IMR-90 (cell line): ENCODE measurements at regions not wholly inside any gene's neighbourhood (a gene's known extent, or its start where the extent isn't known, plus 50 kb on each side); places are given as distances from the start of the nearest gene placed in this dataset.

Source experiments
- ATAC-seq: fragments of 200-7000 bp; cut with Tn5 transposase; 2 replicates; pipeline ENCODE4 v1.9.1; 2020; ENCODE audit warnings: low read depth, mild to moderate bottlenecking, moderate library complexity
- BruUV-seq: library from RNA; stranded (reverse); fragments of 400-500 nt; replicated peaks from 2 replicates; lab custom pipeline; 2021; lab: Mats Ljungman, UMichigan
- CTCF ChIA-PET: fragments of 300-600 bp; formaldehyde crosslinking; extraction: SDS; loops from one replicate; lab custom pipeline; 2021; ENCODE audit warnings: antibody characterized with exemption; lab: Yijun Ruan, JAX
- POLR2A ChIA-PET: fragments of 300-600 bp; sonication (Branson Sonifier 250); formaldehyde crosslinking; loops from one replicate; lab custom pipeline; 2022; ENCODE audit warnings: antibody characterized with exemption; ENCODE audit not compliant: unreplicated experiment; lab: Charles Lee
- DNase-seq: peaks from one replicate; pipeline ENCODE4 v3.0.0; 2013
- H2AFZ ChIP-seq: replicated peaks from 2 replicates; pipeline ENCODE3; 2013; ENCODE audit warnings: low read length, mild to moderate bottlenecking; ENCODE audit not compliant: poor library complexity
- H2AK5ac ChIP-seq: 2 replicates; pipeline ENCODE4 v1.6.1; 2013; ENCODE audit warnings: low read depth, low read length, inconsistent platforms
- H2AK9ac ChIP-seq: replicated peaks from 2 replicates; pipeline ENCODE3; 2013; ENCODE audit warnings: mild to moderate bottlenecking, low read depth, low read length, moderate library complexity; ENCODE audit not compliant: poor library complexity
- H2BK120ac ChIP-seq: 2 replicates; pipeline ENCODE4 v1.6.1; 2013; ENCODE audit warnings: low read depth, low read length, inconsistent platforms
- H2BK15ac ChIP-seq: 3 replicates; pipeline ENCODE4 v1.6.1; 2013; ENCODE audit warnings: low read depth, low read length, inconsistent platforms
- H2BK20ac ChIP-seq: 2 replicates; pipeline ENCODE4 v1.6.1; 2013; ENCODE audit warnings: low read depth, mild to moderate bottlenecking, inconsistent platforms, low read length, moderate library complexity
- H2BK5ac ChIP-seq: 2 replicates; pipeline ENCODE4 v1.6.1; 2013; ENCODE audit warnings: mild to moderate bottlenecking, low read depth, low read length, inconsistent platforms; ENCODE audit not compliant: poor library complexity, severe bottlenecking
- H3K14ac ChIP-seq: replicated peaks from 2 replicates; pipeline ENCODE4 v1.6.1; 2013; ENCODE audit warnings: low read depth, low read length, inconsistent platforms
- H3K18ac ChIP-seq: 2 replicates; pipeline ENCODE4 v1.6.1; 2013; ENCODE audit warnings: low read depth, low read length, control low read depth
- H3K23ac ChIP-seq: 2 replicates; pipeline ENCODE4 v1.6.1; 2013; ENCODE audit warnings: low read depth, low read length, inconsistent platforms
- H3K27ac ChIP-seq: 2 replicates; pipeline ENCODE4 v1.5.1; 2013; ENCODE audit warnings: mild to moderate bottlenecking, control low read depth, low read length; ENCODE audit not compliant: insufficient read depth
- H3K27me3 ChIP-seq: 2 replicates; pipeline ENCODE4 v1.6.1; 2013; ENCODE audit warnings: low read length; ENCODE audit not compliant: control insufficient read depth, insufficient read depth
- H3K36me3 ChIP-seq: 2 replicates; pipeline ENCODE4 v1.6.1; 2013; ENCODE audit warnings: low read length, mixed read lengths; ENCODE audit not compliant: control insufficient read depth, insufficient read depth
- H3K4ac ChIP-seq: 2 replicates; pipeline ENCODE4 v1.6.1; 2013; ENCODE audit warnings: low read depth, low read length, inconsistent platforms
- H3K4me1 ChIP-seq: 2 replicates; pipeline ENCODE4 v1.6.1; 2013; ENCODE audit warnings: low read length, mixed read lengths; ENCODE audit not compliant: control insufficient read depth, insufficient read depth
- H3K4me2 ChIP-seq: 2 replicates; pipeline ENCODE4 v1.6.1; 2013; ENCODE audit warnings: low read depth, mild to moderate bottlenecking, control low read depth, low read length, moderate library complexity
- H3K4me3 ChIP-seq: 2 replicates; pipeline ENCODE4 v1.5.1; 2013; ENCODE audit warnings: low read depth, mild to moderate bottlenecking, control low read depth, low read length, moderate library complexity; ENCODE audit not compliant: insufficient read depth
- H3K56ac ChIP-seq: 2 replicates; pipeline ENCODE4 v1.6.1; 2013; ENCODE audit warnings: low read length, inconsistent platforms; ENCODE audit not compliant: insufficient read depth; ENCODE audit errors: extremely low read depth
- H3K79me1 ChIP-seq, 2 experiments: 2 replicates each; pipeline ENCODE4 v1.6.1; 2013; ENCODE audit warnings: low read length in 2 of 2, inconsistent platforms in 1 of 2, low read depth in 1 of 2
- H3K9ac ChIP-seq: 2 replicates; pipeline ENCODE4 v1.6.1; 2013; ENCODE audit warnings: low read depth, low read length, control low read depth
- H3K9me1 ChIP-seq: 2 replicates; pipeline ENCODE4 v1.6.1; 2013; ENCODE audit warnings: low read length, inconsistent platforms; ENCODE audit not compliant: insufficient read depth
- H3K9me3 ChIP-seq: 2 replicates; pipeline ENCODE4 v1.6.1; 2013; ENCODE audit warnings: low read length; ENCODE audit not compliant: control insufficient read depth, insufficient read depth
- H4K20me1 ChIP-seq: 2 replicates; pipeline ENCODE4 v1.6.1; 2013; ENCODE audit warnings: low read length, inconsistent platforms; ENCODE audit not compliant: insufficient read depth
- H4K5ac ChIP-seq: 2 replicates; pipeline ENCODE4 v1.6.1; 2013; ENCODE audit warnings: mild to moderate bottlenecking, low read depth, low read length, control low read depth
- H4K8ac ChIP-seq, 2 experiments: 2 replicates each; pipeline ENCODE4 v1.6.1; 2013; ENCODE audit warnings: low read depth in 2 of 2, low read length in 2 of 2, control low read depth in 1 of 2, inconsistent platforms in 1 of 2
- H4K91ac ChIP-seq: 2 replicates; pipeline ENCODE4 v1.6.1; 2013; ENCODE audit warnings: low read depth, low read length, inconsistent platforms; ENCODE audit not compliant: insufficient read depth
- NFE2L2 ChIP-seq: fragments of 150-350 bp; IDR thresholded peaks from 2 replicates; pipeline ENCODE4 v1.6.1; 2016; ENCODE audit warnings: low read depth, mild to moderate bottlenecking, low read length
- POLR2A ChIP-seq: IDR thresholded peaks from 2 replicates; pipeline ENCODE4 v1.6.1; 2012; ENCODE audit warnings: mild to moderate bottlenecking, low read depth, low read length
- WGBS, 2 experiments: methylation state at CpG; one replicate each; pipeline versions ENCODE4 v1.1.5 to v1.1.7; 2013; ENCODE audit warnings: missing lambda C conversion rate in 2 of 2; ENCODE audit not compliant: insufficient read length in 1 of 2; ENCODE audit errors: extremely low coverage in 2 of 2; 5-methylcytosine and 5-hydroxymethylcytosine counted together
- dilution Hi-C: fragments of 300-500 bp; cut with HindIII; formaldehyde crosslinking; loops from one replicate; pipeline ENCODE4 v1.14.3; 2018; ENCODE audit warnings: low sequenced_read_pairs; ENCODE audit not compliant: unreplicated experiment
- in situ Hi-C: fragments of 300-500 bp; cut with MboI; formaldehyde crosslinking; loops from 3 replicates; pipeline ENCODE4 v1.14.3; 2019; ENCODE audit warnings: low sequenced_read_pairs, inconsistent platforms, mixed read lengths
- intact Hi-C: fragments of 100-400 bp; cut with micrococcal nuclease; formaldehyde crosslinking; loops from 2 replicates; pipeline ENCODE4 v1.10.0; 2022
- TF ChIP-seq, protein P1 (sequence below): conservative IDR thresholded peaks from 2 replicates; pipeline ENCODE4 v1.5.1; 2012; ENCODE audit warnings: mild to moderate bottlenecking, low read depth, low read length, improper control_type of control experiment

DNA sequence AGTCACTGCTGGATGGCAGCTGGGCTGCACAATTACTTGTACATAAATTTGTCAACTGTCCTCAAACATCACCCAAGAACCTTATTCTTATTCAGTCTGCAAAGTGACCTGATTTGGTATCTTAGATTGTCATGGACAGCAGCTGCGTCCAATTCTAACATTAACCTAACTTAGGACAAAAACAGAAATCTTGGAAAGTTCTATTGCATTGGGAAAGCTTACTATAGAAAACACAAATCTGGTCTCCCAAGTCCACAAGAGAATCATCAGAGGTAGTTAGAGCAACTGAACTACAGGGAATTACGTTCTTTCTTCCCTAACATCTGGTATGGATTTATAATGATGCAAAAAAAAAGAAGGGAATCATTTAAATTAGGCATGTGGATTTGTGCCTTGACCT lies 283.9 kb downstream of the NR2F1-AS1 start:
- Histone ChIP-seq H3K36me3 (no peaks in the 10 kb centered on the region), H2AFZ (no peak overlapping the region), H3K27me3 (no peaks in the 10 kb centered on the region), H2BK15ac (no peak overlapping the region), H3K4me3 (no peak overlapping the region), H3K18ac (no peak overlapping the region), H3K4ac (no peak overlapping the region), H2BK20ac (no peak overlapping the region), H4K91ac (no peak overlapping the region), H4K20me1 (no peaks in the 10 kb centered on the region), H3K14ac (no peak overlapping the region), H3K9ac (no peak overlapping the region), H4K5ac (no peak overlapping the region), H3K79me1 (no peaks in the 10 kb centered on the region), H3K27ac (no peak overlapping the region), H3K4me2 (no peak overlapping the region), H2BK120ac (no peak overlapping the region), H3K4me1 (peaks cover 4% of the 10 kb centered on the region; the same call in 1 of the 2 replicates), H2AK9ac (no peak overlapping the region), H3K56ac (no peak overlapping the region), H2AK5ac (no peak overlapping the region), H3K23ac (no peak overlapping the region), H4K8ac (no peak overlapping the region), H2BK5ac (no peak overlapping the region), H3K9me1 (no peaks in the 10 kb centered on the region), H3K9me3 (no peaks in the 10 kb centered on the region)
- dilution Hi-C loops (no loop called here), in situ Hi-C loops (no loop called here), intact Hi-C loops (no loop called here)
- TF ChIP-seq, protein P1, sequence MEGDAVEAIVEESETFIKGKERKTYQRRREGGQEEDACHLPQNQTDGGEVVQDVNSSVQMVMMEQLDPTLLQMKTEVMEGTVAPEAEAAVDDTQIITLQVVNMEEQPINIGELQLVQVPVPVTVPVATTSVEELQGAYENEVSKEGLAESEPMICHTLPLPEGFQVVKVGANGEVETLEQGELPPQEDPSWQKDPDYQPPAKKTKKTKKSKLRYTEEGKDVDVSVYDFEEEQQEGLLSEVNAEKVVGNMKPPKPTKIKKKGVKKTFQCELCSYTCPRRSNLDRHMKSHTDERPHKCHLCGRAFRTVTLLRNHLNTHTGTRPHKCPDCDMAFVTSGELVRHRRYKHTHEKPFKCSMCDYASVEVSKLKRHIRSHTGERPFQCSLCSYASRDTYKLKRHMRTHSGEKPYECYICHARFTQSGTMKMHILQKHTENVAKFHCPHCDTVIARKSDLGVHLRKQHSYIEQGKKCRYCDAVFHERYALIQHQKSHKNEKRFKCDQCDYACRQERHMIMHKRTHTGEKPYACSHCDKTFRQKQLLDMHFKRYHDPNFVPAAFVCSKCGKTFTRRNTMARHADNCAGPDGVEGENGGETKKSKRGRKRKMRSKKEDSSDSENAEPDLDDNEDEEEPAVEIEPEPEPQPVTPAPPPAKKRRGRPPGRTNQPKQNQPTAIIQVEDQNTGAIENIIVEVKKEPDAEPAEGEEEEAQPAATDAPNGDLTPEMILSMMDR = no peak
- TF ChIP-seq POLR2A (no peak), NFE2L2 (no peak)
- WGBS, 2 experiments = no CpG with 5 or more reads among the region's 2 CpGs
- DNase-seq = no peak
- no TSS peak for BruUV-seq
- ChIA-PET POLR2A (no interaction called here), CTCF (no interaction called here)
- ATAC-seq = no peak
